Hepatocyte (in vitro differentiated cells): ENCODE measurements at regions not wholly inside any gene's neighbourhood (a gene's known extent, or its start where the extent isn't known, plus 50 kb on each side); places are given as distances from the start of the nearest gene placed in this dataset.
"Not testable (repeated sequence)": the region's sequence is repeated elsewhere in the genome, so short reads cannot be mapped to it uniquely, and the experiment has no call there.

Experiments used
- CTCF ChIP-seq: fragments of 200-600 bp; sonication (generic); IDR thresholded peaks from 2 replicates; pipeline ENCODE4 v1.5.1; 2016; ENCODE audit warnings: antibody characterized with exemption, mild to moderate bottlenecking; ENCODE audit not compliant: poor library complexity
- EZH2 ChIP-seq: fragments of 200-600 bp; sonication (generic); IDR thresholded peaks from 2 replicates; pipeline ENCODE4 v1.6.1; 2016; ENCODE audit warnings: antibody characterized with exemption, mild to moderate bottlenecking, borderline replicate concordance
- EZH2phosphoT487 ChIP-seq: fragments of 200-600 bp; sonication (generic); IDR thresholded peaks from one replicate; pipeline ENCODE4 v1.6.1; 2018; ENCODE audit warnings: antibody characterized with exemption, mild to moderate bottlenecking, low read depth, moderate library complexity; ENCODE audit not compliant: unreplicated experiment, severe bottlenecking

- not testable (repeated sequence) for TF ChIP-seq CTCF, EZH2, EZH2phosphoT487
Measured at GRCh38 chr14:105692110-105692685, 165.8 kb downstream of the TMEM121 start.
